HG03457 (cell line): ENCODE measurements at regions not wholly inside any gene's neighbourhood (a gene's known extent, or its start where the extent isn't known, plus 50 kb on each side); places are given as distances from the start of the nearest gene placed in this dataset.

Experiments
- ATAC-seq: cut with Tn5 transposase; IDR thresholded peaks from one replicate; pipeline ENCODE4 v1.9.1; 2021; ENCODE audit warnings: moderate number of reproducible peaks; ENCODE audit not compliant: unreplicated experiment

DNA sequence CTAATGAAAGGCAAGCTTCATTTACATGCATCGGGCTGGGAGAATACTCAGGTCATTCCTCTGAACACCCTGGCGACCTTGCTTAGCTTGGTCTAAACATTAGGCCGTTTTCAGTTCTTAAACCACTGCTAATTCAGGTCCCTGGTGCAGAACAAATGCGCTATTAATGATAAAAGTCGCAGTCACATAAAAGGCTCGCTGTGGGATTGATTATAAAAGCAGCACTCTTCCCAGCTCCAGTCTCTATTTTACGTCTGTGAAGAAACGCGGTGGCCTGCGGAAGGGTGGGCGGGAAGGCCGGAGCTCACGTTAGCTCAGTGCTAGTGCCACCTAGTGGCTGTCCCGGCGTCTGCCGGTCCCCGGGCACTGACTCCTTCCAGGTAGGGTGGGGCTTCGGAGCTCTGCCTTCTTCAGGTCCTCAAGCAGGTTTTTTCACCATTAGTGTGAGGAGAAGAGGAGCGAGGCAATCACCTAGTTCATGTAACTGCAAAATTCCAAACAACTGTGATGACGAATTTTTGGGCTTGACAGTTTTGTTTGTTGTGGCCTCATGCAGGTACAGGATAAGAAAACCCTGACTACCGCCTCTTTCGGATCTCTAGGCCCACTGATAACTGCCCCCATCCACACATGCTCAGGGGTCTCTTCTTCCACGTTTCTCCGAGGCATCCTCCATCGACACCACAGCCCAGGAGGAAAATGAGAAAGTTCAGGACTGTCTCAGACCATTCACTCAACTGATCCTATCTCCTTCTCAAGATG lies 66.5 kb upstream of the CLMP start:
- no peak for ATAC-seq

DNA sequence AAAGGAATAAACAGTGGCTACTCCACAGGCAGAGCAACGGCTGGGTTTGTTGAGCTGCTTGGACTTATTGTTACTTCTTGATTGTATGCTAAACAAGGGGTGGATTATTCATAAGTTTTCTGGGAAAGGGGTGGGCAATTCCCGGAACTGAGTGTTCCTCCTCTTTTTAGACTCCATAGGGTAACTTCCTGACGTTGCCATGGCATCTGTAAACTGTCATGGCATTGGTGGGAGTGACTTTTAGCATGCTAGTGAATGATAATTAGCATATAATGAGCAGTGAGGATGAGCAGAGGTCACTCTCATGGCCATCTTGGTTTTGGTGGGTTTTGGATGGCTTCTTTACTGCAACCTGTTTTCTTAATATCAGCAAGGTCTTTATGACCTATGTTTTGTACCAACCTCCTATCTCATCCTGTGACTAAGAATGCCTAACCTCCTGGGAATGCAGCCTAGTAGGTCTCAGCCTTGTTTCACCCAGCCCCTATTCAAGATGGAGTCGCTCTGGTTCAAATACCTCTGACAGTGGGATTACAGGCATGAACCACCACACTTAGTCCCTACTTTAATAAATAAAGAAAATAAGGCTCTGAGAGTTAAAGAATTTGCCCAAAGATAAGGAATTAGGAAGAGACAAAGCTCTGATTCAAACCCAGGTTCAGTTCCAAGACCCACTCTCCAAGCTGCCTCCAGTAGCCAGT lies 65.6 kb upstream of the CLMP start:
- ATAC-seq = no peak

- ATAC-seq = no peak
Observed at GRCh38 chr11:123258877-123259276, 63.8 kb upstream of the CLMP start.

DNA sequence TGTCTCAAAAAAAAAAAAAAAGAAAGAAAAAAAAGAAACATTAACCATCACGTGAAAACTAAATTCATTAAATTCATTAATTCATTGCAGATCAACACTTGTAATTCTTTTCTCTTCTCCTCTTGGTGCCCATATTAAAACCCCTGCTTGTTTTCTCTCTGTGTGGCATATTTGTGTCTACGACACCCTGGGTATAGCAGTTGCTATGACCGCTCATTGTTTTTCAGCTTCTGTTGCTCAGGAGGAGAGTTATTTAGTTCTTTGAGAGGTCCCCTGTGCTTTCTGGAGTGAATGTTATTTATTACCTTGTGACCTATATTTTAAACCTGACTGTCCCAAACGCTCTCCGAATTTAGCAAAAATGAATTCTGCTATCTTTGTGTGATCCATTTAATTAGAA lies 62.3 kb upstream of the CLMP start:
- ATAC-seq = no peak

GRCh38 chr11:123255909-123256308 lies 60.9 kb upstream of the CLMP start:
- no peak for ATAC-seq

- ATAC-seq = no peak
Observed at GRCh38 chr11:123254357-123254756, 59.3 kb upstream of the CLMP start.

DNA sequence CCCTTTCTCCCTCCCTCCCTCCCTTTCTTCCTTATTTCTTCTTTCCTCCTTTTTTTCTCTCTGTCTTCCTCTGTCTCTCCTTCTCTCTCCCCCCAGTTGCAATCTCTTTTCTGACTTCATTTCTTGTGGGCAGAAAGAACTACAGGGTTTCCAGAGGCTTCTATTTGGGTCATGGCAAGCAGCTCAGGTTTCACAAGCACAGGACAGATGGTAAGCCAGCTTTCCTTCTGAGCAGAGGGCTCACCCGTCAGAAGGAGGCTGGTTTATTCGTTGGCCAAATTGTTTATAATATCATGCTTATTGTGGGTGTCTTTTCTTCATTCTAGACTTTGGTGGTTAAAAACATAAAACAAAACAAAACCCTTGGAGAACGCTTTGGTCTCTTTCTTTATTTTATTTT lies 58.9 kb upstream of the CLMP start:
- no peak for ATAC-seq

DNA sequence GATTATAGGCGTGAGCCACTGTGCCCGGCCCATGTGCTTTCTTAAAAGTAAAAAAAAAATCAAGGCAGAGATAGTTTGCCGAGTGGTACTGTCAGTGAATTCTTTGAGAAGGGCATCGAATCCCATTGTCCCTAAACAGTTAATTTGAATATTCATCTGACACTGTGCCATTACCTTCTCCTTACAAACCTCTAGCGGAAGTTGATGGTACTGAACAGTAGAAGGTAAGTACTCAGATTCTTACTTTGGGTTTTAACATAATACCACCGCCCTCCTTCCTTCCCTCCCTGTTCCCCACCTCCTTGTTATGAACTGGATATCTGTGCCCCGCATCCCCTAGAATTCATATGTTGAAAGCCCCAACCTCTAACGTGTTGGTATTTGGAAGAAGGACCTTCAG lies 58.2 kb upstream of the CLMP start:
- no peak for ATAC-seq

- ATAC-seq = no peak
Observed at GRCh38 chr11:123251657-123252344, 56.8 kb upstream of the CLMP start.

- ATAC-seq = no peak
Observed at GRCh38 chr11:123250892-123251656, 56.0 kb upstream of the CLMP start.

DNA sequence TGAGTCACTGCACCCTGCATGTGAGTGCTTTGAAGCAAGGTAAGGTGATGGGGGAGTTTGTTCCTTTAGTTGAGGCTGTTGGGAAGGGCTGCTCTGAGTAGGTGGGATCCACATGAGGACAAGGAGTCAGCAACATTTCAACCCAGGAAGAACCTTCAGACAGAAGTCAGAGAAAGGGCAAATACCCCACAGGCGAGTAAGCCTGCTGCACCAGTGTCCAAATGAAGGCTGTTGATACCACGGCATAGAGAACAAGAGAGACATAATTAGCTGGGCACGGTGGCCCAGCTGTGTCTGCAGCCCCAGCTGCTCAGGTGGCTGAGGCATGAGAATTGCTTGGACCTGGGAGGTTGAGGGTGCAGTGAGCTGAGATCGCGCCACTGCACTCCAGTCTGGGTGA lies 54.3 kb upstream of the CLMP start:
- no peak for ATAC-seq

DNA sequence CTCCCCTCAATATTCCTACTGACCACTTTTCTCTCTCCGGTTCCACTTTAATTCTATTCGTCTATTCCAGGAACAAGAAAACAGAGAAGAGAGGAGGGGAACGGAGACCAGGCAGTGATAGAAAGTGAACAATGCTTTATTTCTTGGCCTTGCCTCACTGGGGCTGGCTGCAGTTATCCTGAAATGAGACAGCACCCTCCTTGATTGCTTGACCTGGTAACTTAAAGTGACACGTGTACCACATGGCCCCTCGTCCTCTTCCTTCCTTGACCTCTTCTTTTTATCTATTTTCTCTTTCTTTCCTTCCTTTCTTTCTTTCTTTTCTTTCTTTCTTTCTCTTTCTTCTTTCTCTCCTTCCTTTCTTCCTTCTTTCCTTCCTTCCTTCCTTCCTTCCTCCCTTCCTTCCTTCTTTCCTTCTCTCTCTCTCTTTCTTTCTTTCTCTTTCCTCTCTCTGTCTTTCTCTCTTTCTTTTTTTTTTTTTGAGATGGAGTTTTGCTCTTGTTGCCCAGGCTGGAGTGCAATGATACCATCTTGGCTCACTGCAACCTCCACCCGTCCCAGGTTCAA lies 52.8 kb upstream of the CLMP start:
- ATAC-seq = no peak

DNA sequence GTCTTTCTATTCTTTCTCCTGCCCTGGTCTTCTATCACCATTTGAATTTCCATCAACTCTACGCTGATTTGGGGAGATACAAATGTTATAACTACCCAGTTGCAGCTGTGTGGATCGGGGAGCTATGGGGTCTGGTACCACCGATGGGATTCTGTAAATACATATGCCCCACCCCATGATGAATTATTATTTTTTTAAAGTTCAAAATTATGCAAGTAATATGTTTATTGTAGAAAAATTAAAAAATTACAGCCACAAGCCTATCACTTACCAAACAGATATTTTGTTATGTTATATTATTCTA lies 52.4 kb upstream of the CLMP start:
- ATAC-seq = no peak

DNA sequence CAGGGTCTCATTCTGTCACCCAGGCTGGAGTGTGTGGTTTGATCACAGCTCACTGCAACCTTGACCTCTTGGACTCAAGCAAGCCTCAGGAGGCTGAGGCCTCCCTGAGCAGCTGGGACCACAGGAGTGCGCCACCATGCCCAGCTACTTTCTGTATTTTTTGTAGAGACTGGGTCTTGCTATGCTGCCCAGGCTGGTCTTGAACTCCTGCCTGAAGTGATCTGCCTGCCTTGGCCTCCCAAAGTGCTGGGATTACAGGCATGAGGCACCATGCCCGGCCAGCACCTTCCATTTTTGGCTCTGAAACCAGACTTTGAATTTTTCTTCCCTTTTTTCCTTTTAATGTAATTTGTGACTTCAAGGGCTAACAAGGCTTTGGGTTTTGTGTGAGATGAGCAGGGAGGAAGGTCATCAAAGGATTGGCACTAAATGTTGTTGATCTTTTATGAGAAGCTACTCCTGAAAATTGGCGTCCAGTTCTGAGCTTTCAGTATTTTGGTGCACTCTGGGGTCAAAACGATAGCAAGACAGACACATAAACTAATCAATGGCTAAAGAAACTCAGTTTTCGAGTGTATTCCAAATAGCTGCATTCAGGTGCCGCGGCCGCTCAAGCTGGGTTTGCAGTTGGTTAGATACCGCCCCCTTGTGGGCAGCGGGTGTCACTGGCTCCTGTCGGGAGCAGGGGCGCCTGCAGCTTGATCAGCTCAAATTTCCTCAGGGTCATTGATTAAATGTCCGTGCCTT lies 51.9 kb upstream of the CLMP start:
- no peak for ATAC-seq

DNA sequence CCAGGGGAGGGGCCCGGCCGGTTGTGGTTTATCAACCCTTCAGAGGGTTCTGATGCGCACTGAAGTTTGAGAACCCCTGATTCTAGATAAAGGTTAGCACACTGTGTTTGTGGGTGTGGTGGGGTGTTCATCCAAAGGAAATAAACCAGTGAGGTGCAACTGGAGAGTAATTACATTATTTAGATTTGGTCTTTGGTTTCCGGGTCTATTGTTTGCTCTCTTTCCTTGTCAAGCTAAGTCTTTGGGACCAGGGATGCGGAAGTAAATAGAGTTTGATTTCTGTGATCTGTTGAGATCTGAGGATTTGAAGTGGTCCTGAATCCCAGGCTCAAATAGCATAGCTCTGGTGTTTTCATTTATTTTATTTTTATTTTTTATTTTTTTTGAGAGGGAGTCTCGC lies 50.5 kb upstream of the CLMP start:
- ATAC-seq = no peak
